Right lobe of liver (tissue), 4 donors: ENCODE measurements at regions not wholly inside any gene's neighbourhood (a gene's known extent, or its start where the extent isn't known, plus 50 kb on each side); places are given as distances from the start of the nearest gene placed in this dataset.

Source experiments
- POLR2A ChIP-seq: fragments of 450-650 bp; IDR thresholded peaks from one replicate; pipeline ENCODE4 v1.6.1; 2017; ENCODE audit warnings: antibody characterized with exemption, mild to moderate bottlenecking
- TF ChIP-seq, protein P1 (sequence below), 4 donors: fragments of 200-600 bp in 3 of 4; fragments of 450-650 bp in 1 of 4; IDR thresholded peaks; one replicate each; pipeline versions ENCODE4 v1.5.1 to v1.8.0; 2016 to 2022; ENCODE audit warnings: antibody characterized with exemption in 4 of 4, mild to moderate bottlenecking in 2 of 4
- donor health status: DM: no; HTN: no; CAD: no.
- donor health status: DM: no; HTN: no; CAD: no.
- donor health status: DM: no; HTN: yes; CAD: no.

DNA sequence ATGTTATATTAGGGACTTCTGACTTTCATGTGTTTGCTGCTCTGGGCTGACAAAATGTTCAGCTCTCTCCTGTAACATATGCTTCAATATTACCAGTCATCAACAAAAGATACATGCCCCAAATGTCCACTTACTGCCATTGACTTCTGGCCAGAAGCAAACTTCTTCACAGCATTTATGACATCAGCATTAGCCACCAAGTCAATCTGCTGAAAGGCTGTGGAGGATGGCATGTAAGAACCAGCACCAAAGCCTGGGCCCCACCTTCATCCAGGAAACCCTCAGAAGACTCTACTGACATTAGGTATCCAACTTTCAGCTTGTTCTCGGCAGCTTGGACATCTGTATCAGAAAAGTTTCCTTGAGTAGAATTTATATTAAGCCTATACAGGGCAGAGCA, 595.5 kb downstream of the COL12A1 start:
- TF ChIP-seq, protein P1, sequence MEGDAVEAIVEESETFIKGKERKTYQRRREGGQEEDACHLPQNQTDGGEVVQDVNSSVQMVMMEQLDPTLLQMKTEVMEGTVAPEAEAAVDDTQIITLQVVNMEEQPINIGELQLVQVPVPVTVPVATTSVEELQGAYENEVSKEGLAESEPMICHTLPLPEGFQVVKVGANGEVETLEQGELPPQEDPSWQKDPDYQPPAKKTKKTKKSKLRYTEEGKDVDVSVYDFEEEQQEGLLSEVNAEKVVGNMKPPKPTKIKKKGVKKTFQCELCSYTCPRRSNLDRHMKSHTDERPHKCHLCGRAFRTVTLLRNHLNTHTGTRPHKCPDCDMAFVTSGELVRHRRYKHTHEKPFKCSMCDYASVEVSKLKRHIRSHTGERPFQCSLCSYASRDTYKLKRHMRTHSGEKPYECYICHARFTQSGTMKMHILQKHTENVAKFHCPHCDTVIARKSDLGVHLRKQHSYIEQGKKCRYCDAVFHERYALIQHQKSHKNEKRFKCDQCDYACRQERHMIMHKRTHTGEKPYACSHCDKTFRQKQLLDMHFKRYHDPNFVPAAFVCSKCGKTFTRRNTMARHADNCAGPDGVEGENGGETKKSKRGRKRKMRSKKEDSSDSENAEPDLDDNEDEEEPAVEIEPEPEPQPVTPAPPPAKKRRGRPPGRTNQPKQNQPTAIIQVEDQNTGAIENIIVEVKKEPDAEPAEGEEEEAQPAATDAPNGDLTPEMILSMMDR (IDR thresholded peaks at IDR 0.05): no peak
- TF ChIP-seq POLR2A: no peak
